OCI-LY7 (cell line): ENCODE measurements at regions not wholly inside any gene's neighbourhood (a gene's known extent, or its start where the extent isn't known, plus 50 kb on each side); places are given as distances from the start of the nearest gene placed in this dataset.

ENCODE experiments used
- BruUV-seq: library from RNA; stranded (reverse); fragments of 400-500 nt; replicated peaks from 2 replicates; lab custom pipeline; 2021; lab: Mats Ljungman, UMichigan
- CTCF ChIA-PET: fragments of 300-600 bp; sonication (Branson Sonifier 250); formaldehyde crosslinking; loops from one replicate; lab custom pipeline; 2022; ENCODE audit warnings: antibody characterized with exemption; ENCODE audit not compliant: unreplicated experiment; lab: Charles Lee
- POLR2A ChIA-PET: fragments of 300-600 bp; sonication (Branson Sonifier 250); formaldehyde crosslinking; loops from one replicate; lab custom pipeline; 2022; ENCODE audit warnings: antibody characterized with exemption; lab: Charles Lee
- DNase-seq: peaks from one replicate; pipeline ENCODE4 v3.0.0-alpha.2; 2015; ENCODE audit warnings: low spot score
- H2AFZ ChIP-seq: fragments of 200-600 bp; sonication (generic), shearing (Covaris generic); 2 replicates; pipeline ENCODE4 v1.6.1; 2014; ENCODE audit warnings: mild to moderate bottlenecking, antibody characterized with exemption, low read length, moderate library complexity
- H3K27ac ChIP-seq: fragments of 200-600 bp; sonication (generic); 2 replicates; pipeline ENCODE4 v1.5.1; 2014; ENCODE audit warnings: mixed run types, low read depth, mild to moderate bottlenecking, moderate library complexity, low read length, inconsistent platforms; ENCODE audit not compliant: poor library complexity, severe bottlenecking
- H3K36me3 ChIP-seq: fragments of 200-600 bp; sonication (generic); 2 replicates; pipeline ENCODE4 v1.6.1; 2014; ENCODE audit warnings: mild to moderate bottlenecking, antibody characterized with exemption, low read length, moderate library complexity, mixed read lengths; ENCODE audit not compliant: insufficient read depth
- H3K4me1 ChIP-seq: fragments of 200-600 bp; sonication (generic); 2 replicates; pipeline ENCODE4 v1.5.1; 2014; ENCODE audit warnings: mild to moderate bottlenecking, low read length; ENCODE audit not compliant: insufficient read depth, poor library complexity, severe bottlenecking
- H3K4me2 ChIP-seq: fragments of 200-600 bp; sonication (generic); 2 replicates; pipeline ENCODE4 v1.6.1; 2014; ENCODE audit warnings: mild to moderate bottlenecking, low read length
- H3K4me3 ChIP-seq: fragments of 200-600 bp; sonication (generic); 2 replicates; pipeline ENCODE4 v1.5.1; 2014; ENCODE audit warnings: mild to moderate bottlenecking, low read depth, low read length; ENCODE audit not compliant: poor library complexity, severe bottlenecking
- H3K79me2 ChIP-seq: fragments of 200-600 bp; sonication (generic); 2 replicates; pipeline ENCODE4 v1.6.1; 2016; ENCODE audit warnings: low read depth, mild to moderate bottlenecking, low read length, moderate library complexity, mixed read lengths; ENCODE audit not compliant: insufficient read depth
- H3K9me2 ChIP-seq: fragments of 200-600 bp; sonication (generic); 2 replicates; pipeline ENCODE4 v1.6.1; 2016; ENCODE audit warnings: mild to moderate bottlenecking, low read length, mixed read lengths; ENCODE audit not compliant: insufficient read depth
- H3K9me3 ChIP-seq: fragments of 200-600 bp; sonication (generic); 2 replicates; pipeline ENCODE4 v1.6.1; 2014; ENCODE audit warnings: mild to moderate bottlenecking, mixed run types, low read length, mixed read lengths
- H4K20me1 ChIP-seq: fragments of 200-600 bp; sonication (generic); 2 replicates; pipeline ENCODE4 v1.6.1; 2014; ENCODE audit warnings: mild to moderate bottlenecking, antibody characterized with exemption, low read length, moderate library complexity, mixed read lengths; ENCODE audit not compliant: insufficient read depth
- EZH2phosphoT487 ChIP-seq: fragments of 200-600 bp; sonication (generic); IDR thresholded peaks from 2 replicates; pipeline ENCODE4 v1.6.1; 2018; ENCODE audit warnings: low read depth, borderline replicate concordance, mild to moderate bottlenecking, mixed run types, antibody characterized with exemption, low read length, moderate library complexity, mixed read lengths
- intact Hi-C: fragments of 100-400 bp; cut with micrococcal nuclease; formaldehyde crosslinking; loops from one replicate; pipeline ENCODE4 v1.10.0; 2022; ENCODE audit not compliant: unreplicated experiment
- TF ChIP-seq, protein P1 (sequence below): fragments of 200-600 bp; sonication (generic); conservative IDR thresholded peaks from 2 replicates; pipeline ENCODE4 v1.5.1; 2014; ENCODE audit warnings: mild to moderate bottlenecking, antibody characterized with exemption, low read length, moderate library complexity, mixed read lengths

DNA sequence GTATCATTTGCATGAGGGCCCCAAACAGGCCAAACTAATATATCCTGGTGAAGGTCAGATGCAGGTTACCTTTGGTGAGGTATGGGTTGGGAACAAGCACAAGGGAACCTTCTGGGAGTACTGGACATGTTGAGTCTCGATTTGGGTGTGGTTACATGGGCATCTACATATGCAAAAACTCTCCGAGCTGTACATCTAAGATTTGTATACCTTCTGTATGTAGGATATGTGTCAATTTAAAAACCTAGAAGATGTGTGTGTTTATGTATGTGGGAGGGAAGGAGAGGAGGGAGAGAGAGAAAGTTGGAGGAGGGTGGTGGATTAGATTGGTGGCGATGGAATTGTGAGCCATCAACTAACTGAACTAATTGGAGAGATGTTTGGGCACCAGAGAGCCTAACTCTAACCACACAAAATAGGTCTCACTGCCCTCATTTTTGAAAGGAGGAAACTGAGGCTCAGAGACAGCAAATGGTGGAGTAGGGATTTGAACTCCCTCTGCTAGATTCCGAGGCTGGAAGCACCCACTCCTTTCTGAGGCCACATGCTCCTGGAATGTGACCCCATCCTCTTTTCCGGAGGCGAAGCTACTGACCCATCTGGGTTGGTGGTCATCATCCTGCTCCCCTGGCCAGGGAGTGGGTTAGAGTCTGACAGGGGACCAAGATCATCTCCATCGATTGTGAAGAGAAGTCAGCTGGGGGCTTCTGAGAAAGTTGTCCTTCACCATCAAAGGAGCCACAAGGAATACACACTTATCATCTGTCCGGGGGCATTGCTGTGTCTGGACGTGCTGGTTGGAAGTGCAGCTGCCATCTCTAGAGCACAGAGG is 107.3 kb upstream of the MYCN start:
- no peak for DNase-seq
- no peaks in the 10 kb centered on the region for H3K79me2 ChIP-seq
- no peak overlapping the region for H3K27ac ChIP-seq
- TF ChIP-seq, protein P1, sequence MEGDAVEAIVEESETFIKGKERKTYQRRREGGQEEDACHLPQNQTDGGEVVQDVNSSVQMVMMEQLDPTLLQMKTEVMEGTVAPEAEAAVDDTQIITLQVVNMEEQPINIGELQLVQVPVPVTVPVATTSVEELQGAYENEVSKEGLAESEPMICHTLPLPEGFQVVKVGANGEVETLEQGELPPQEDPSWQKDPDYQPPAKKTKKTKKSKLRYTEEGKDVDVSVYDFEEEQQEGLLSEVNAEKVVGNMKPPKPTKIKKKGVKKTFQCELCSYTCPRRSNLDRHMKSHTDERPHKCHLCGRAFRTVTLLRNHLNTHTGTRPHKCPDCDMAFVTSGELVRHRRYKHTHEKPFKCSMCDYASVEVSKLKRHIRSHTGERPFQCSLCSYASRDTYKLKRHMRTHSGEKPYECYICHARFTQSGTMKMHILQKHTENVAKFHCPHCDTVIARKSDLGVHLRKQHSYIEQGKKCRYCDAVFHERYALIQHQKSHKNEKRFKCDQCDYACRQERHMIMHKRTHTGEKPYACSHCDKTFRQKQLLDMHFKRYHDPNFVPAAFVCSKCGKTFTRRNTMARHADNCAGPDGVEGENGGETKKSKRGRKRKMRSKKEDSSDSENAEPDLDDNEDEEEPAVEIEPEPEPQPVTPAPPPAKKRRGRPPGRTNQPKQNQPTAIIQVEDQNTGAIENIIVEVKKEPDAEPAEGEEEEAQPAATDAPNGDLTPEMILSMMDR, result no peak
- no peak for TF ChIP-seq EZH2phosphoT487
- H2AFZ ChIP-seq, result no peak overlapping the region
- H3K4me3 ChIP-seq, result no peak overlapping the region
- CTCF ChIA-PET, result no interaction called here
- intact Hi-C loops, result no loop called here
- POLR2A ChIA-PET, result no interaction called here
- H3K36me3 ChIP-seq, result no peaks in the 10 kb centered on the region
- no peaks in the 10 kb centered on the region for H3K9me2 ChIP-seq
- no peaks in the 10 kb centered on the region for H4K20me1 ChIP-seq
- H3K4me1 ChIP-seq, result no peaks in the 10 kb centered on the region
- no TSS peak for BruUV-seq
- H3K4me2 ChIP-seq, result no peak overlapping the region
- H3K9me3 ChIP-seq, result no peaks in the 10 kb centered on the region

DNA sequence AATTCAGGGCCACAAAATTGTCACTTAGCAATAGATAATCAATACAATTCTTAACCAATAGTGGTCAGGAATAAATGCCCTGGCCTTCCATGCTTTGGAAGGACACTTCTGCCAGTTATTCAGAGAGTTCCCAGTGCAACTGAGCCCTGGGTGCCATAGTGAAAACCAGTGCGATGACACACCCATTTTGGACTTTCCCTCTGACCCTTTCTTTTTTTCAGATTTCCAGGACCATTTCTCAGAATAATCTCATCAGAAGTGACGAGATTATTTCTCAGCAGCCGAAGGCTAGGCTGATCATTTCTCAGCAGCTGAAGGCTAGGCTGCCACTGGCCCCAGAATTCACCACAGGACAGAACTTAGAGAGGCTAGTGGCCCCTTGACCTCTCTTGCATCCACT is 106.6 kb upstream of the MYCN start:
- ChIA-PET POLR2A (no interaction called here), CTCF (no interaction called here)
- no peak overlapping the region for H3K27ac ChIP-seq
- H3K9me3 ChIP-seq, result no peaks in the 10 kb centered on the region
- no peaks in the 10 kb centered on the region for H3K4me1 ChIP-seq
- H2AFZ ChIP-seq, result no peak overlapping the region
- H4K20me1 ChIP-seq, result no peaks in the 10 kb centered on the region
- H3K4me2 ChIP-seq, result no peak overlapping the region
- H3K4me3 ChIP-seq, result no peak overlapping the region
- DNase-seq, result no peak
- H3K9me2 ChIP-seq, result no peaks in the 10 kb centered on the region
- TF ChIP-seq, protein P1, result no peak
- no peak for TF ChIP-seq EZH2phosphoT487
- H3K79me2 ChIP-seq, result no peaks in the 10 kb centered on the region
- H3K36me3 ChIP-seq, result no peaks in the 10 kb centered on the region
- no TSS peak for BruUV-seq
- intact Hi-C loops, result no loop called here

DNA sequence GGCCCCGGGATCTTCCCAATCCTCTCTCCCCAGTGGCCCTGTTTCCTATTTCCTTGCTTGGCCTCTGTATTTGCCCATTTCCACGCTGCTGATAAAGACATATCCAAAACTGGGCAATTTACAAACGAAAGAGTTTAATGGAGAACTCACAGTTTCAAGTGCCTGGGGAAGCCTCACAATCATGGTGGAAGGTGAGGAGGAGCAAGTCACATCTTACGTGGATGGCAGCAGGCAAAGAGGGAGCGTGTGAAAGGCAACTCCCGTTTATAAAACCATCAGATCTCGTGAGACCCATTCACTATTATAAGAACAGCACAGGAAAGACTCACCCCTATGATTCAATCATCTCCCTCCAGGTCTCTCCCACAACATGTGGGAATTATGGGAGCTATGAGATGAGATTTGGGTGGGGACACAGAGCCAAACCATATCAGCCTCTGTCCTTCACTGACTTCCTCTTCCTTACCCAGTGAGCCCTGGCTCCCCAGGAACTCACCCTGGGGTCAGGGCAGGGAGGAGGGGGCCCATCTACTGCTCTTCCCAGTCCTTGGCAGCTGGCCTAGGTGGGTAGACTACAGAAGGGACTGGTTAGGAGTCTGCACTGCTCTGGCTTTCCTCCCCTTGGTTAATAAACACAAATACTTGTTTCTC is 105.8 kb upstream of the MYCN start:
- Histone ChIP-seq H3K9me3 (no peaks in the 10 kb centered on the region), H3K36me3 (no peaks in the 10 kb centered on the region), H2AFZ (no peak overlapping the region), H3K4me3 (no peak overlapping the region), H3K4me1 (no peaks in the 10 kb centered on the region), H3K4me2 (no peak overlapping the region), H3K27ac (no peak overlapping the region), H4K20me1 (no peaks in the 10 kb centered on the region), H3K79me2 (no peaks in the 10 kb centered on the region), H3K9me2 (no peaks in the 10 kb centered on the region)
- TF ChIP-seq, protein P1, result no peak
- no peak for TF ChIP-seq EZH2phosphoT487
- no peak for DNase-seq
- intact Hi-C loops, result no loop called here
- BruUV-seq, result no TSS peak
- ChIA-PET POLR2A (no interaction called here), CTCF (no interaction called here)
